ENCODE measurements at regions not wholly inside any gene's neighbourhood (a gene's known extent, or its start where the extent isn't known, plus 50 kb on each side); places are given as distances from the start of the nearest gene placed in this dataset.

- Histone ChIP-seq H3K27ac (no peak overlapping the region), H3K9me3 (peaks cover 0 to 3% (median 0%) of the 10 kb centered on the region in 4 donors), H3K36me3 (no peaks in the 10 kb centered on the region), H3K4me1 (no peaks in the 10 kb centered on the region), H3K4me3 (no peak overlapping the region), H3K27me3 (no peaks in the 10 kb centered on the region)
- no peak for ATAC-seq (ENCODE audit: low FRiP score in 2 of 2)
- no peak for TF ChIP-seq POLR2AphosphoS5 (IDR thresholded peaks at IDR 0.05)
- TF ChIP-seq POLR2A (IDR thresholded peaks at IDR 0.05), result no peak
- TF ChIP-seq, protein P1, sequence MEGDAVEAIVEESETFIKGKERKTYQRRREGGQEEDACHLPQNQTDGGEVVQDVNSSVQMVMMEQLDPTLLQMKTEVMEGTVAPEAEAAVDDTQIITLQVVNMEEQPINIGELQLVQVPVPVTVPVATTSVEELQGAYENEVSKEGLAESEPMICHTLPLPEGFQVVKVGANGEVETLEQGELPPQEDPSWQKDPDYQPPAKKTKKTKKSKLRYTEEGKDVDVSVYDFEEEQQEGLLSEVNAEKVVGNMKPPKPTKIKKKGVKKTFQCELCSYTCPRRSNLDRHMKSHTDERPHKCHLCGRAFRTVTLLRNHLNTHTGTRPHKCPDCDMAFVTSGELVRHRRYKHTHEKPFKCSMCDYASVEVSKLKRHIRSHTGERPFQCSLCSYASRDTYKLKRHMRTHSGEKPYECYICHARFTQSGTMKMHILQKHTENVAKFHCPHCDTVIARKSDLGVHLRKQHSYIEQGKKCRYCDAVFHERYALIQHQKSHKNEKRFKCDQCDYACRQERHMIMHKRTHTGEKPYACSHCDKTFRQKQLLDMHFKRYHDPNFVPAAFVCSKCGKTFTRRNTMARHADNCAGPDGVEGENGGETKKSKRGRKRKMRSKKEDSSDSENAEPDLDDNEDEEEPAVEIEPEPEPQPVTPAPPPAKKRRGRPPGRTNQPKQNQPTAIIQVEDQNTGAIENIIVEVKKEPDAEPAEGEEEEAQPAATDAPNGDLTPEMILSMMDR (IDR thresholded peaks at IDR 0.05), result no peak
- no peak for TF ChIP-seq EP300 (IDR thresholded peaks at IDR 0.05)
- DNase-seq, result no peak
- WGBS, 2 donors, result 80 to 93% methylated on average over 4 of the region's 4 CpGs
Observed at GRCh38 chr13:68152414-68152813, 922.3 kb upstream of the PCDH9 start.

- no peak for TF ChIP-seq POLR2AphosphoS5 (IDR thresholded peaks at IDR 0.05)
- no peak for TF ChIP-seq POLR2A (IDR thresholded peaks at IDR 0.05)
- no peak for TF ChIP-seq EP300 (IDR thresholded peaks at IDR 0.05)
- TF ChIP-seq, protein P1 (IDR thresholded peaks at IDR 0.05), result no peak
- no peak overlapping the region for H3K4me3 ChIP-seq
- no peaks in the 10 kb centered on the region for H3K36me3 ChIP-seq
- no peaks in the 10 kb centered on the region for H3K27me3 ChIP-seq
- H3K27ac ChIP-seq, result no peak overlapping the region
- H3K4me1 ChIP-seq, result no peaks in the 10 kb centered on the region
- no peak for ATAC-seq (ENCODE audit: low FRiP score in 2 of 2)
- peaks cover 0 to 3% (median 0%) of the 10 kb centered on the region in 4 donors for H3K9me3 ChIP-seq
- WGBS, 2 donors, result 81 to 85% methylated on average over 2 of the region's 2 CpGs
- no peak for DNase-seq
Observed at GRCh38 chr13:68145852-68146251, 915.7 kb upstream of the PCDH9 start.

DNA sequence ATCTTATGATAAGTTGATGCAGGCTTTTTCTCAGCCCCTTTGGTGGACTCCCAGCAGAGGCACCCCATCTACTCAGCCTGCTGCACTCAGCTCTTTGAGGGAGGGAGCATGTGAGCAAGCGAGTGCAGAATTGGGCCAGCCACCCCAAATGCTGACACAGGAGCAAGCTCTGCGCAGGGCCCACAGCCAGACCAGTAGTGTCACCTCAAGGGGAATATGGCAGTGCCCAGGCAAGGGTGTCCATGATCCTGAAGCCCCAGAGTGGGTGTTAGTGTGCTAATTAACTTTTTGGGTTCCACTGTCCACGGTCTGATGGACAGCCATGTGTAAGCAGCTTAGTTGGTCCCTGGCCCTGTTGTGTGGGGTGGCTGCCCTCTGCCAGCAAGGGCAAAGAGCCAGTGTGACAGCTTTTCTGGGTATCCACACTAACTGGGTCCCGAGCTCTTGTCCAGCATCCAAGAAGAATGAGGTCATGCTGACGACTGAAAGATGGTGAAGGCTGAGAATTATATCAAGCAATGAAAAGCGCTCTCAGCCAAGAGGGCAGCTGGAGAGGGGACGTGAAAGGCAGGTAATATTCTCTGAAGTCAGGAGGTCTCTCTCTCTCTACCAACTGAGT lies 898.3 kb upstream of the PCDH9 start:
- H3K27ac ChIP-seq, result no peak overlapping the region
- no peaks in the 10 kb centered on the region for H3K36me3 ChIP-seq
- no peak overlapping the region for H3K4me3 ChIP-seq
- H3K9me3 ChIP-seq, result peaks cover 0 to 3% (median 0%) of the 10 kb centered on the region in 4 donors
- H3K27me3 ChIP-seq, result no peaks in the 10 kb centered on the region
- TF ChIP-seq EP300 (IDR thresholded peaks at IDR 0.05) (no peak), POLR2AphosphoS5 (IDR thresholded peaks at IDR 0.05) (no peak), POLR2A (IDR thresholded peaks at IDR 0.05) (no peak)
- TF ChIP-seq, protein P1 (IDR thresholded peaks at IDR 0.05), result no peak
- 83 to 88% methylated on average over 6 to 7 of the region's 7 CpGs for WGBS, 2 donors
- H3K4me1 ChIP-seq, result no peaks in the 10 kb centered on the region
- ATAC-seq (ENCODE audit: low FRiP score in 2 of 2) (no peak), DNase-seq (no peak)

- Histone ChIP-seq H3K4me3 (no peak overlapping the region), H3K27me3 (no peaks in the 10 kb centered on the region), H3K9me3 (no peaks in the 10 kb centered on the region), H3K27ac (no peak overlapping the region), H3K36me3 (no peaks in the 10 kb centered on the region), H3K4me1 (no peaks in the 10 kb centered on the region)
- ATAC-seq (ENCODE audit: low FRiP score in 2 of 2), result no peak
- 35 to 49% methylated on average over 2 of the region's 2 CpGs for WGBS, 2 donors
- TF ChIP-seq EP300 (IDR thresholded peaks at IDR 0.05) (no peak), POLR2AphosphoS5 (IDR thresholded peaks at IDR 0.05) (no peak), POLR2A (IDR thresholded peaks at IDR 0.05) (no peak)
- TF ChIP-seq, protein P1 (IDR thresholded peaks at IDR 0.05), result no peak
- DNase-seq, result no peak
Observed at GRCh38 chr13:68125087-68125480, 894.9 kb upstream of the PCDH9 start.

- H3K36me3 ChIP-seq, result no peaks in the 10 kb centered on the region
- H3K27me3 ChIP-seq, result no peaks in the 10 kb centered on the region
- ATAC-seq (ENCODE audit: low FRiP score in 2 of 2) (no peak), DNase-seq (no peak)
- TF ChIP-seq, protein P1 (IDR thresholded peaks at IDR 0.05), result no peak
- TF ChIP-seq EP300 (IDR thresholded peaks at IDR 0.05), result no peak
- TF ChIP-seq POLR2A (IDR thresholded peaks at IDR 0.05), result no peak
- TF ChIP-seq POLR2AphosphoS5 (IDR thresholded peaks at IDR 0.05), result no peak
- no peaks in the 10 kb centered on the region for H3K9me3 ChIP-seq
- H3K4me3 ChIP-seq, result no peak overlapping the region
- H3K27ac ChIP-seq, result no peak overlapping the region
- WGBS, 2 donors, result 84 to 89% methylated on average over 2 of the region's 2 CpGs
- no peaks in the 10 kb centered on the region for H3K4me1 ChIP-seq
Observed at GRCh38 chr13:68124437-68125086, 894.4 kb upstream of the PCDH9 start.

Data from upper lobe of left lung (tissue), 6 donors.